ENCODE measurements at regions not wholly inside any gene's neighbourhood (a gene's known extent, or its start where the extent isn't known, plus 50 kb on each side); places are given as distances from the start of the nearest gene placed in this dataset.
"Not testable (repeated sequence)": the region's sequence is repeated elsewhere in the genome, so short reads cannot be mapped to it uniquely, and the experiment has no call there.

- Histone ChIP-seq H3K4me1 (ENCODE audit: control insufficient read depth in 3 of 3, insufficient read depth in 3 of 3, low read length in 3 of 3) (no peaks in the 10 kb centered on the region), H3K27ac (ENCODE audit: low read depth, low read length) (no peak overlapping the region), H3K27me3 (ENCODE audit: control insufficient read depth in 3 of 3, insufficient read depth in 3 of 3, low read length in 3 of 3) (no peaks in the 10 kb centered on the region), H3K9me3 (ENCODE audit: control insufficient read depth in 3 of 3, low read length in 3 of 3) (no peaks in the 10 kb centered on the region), H3K4me3 (ENCODE audit: low read length in 3 of 3) (no peak overlapping the region), H3K36me3 (ENCODE audit: control insufficient read depth in 3 of 3, insufficient read depth in 3 of 3, low read length in 3 of 3) (no peaks in the 10 kb centered on the region), H3K9ac (ENCODE audit: low read depth in 1 of 3, low read length in 3 of 3) (no peak overlapping the region)
Observed at GRCh38 chr5:100402071-100402470, 133.1 kb upstream of the FAM174A start.

GRCh38 chr5:100401149-100401548 lies 134.0 kb upstream of the FAM174A start:
- no peak overlapping the region for H3K27ac ChIP-seq (ENCODE audit: low read depth, low read length)
- no peaks in the 10 kb centered on the region for H3K36me3 ChIP-seq (ENCODE audit: control insufficient read depth in 3 of 3, insufficient read depth in 3 of 3, low read length in 3 of 3)
- no peak overlapping the region for H3K9ac ChIP-seq (ENCODE audit: low read depth in 1 of 3, low read length in 3 of 3)
- no peak overlapping the region for H3K4me3 ChIP-seq (ENCODE audit: low read length in 3 of 3)
- no peaks in the 10 kb centered on the region for H3K9me3 ChIP-seq (ENCODE audit: control insufficient read depth in 3 of 3, low read length in 3 of 3)
- no peaks in the 10 kb centered on the region for H3K27me3 ChIP-seq (ENCODE audit: control insufficient read depth in 3 of 3, insufficient read depth in 3 of 3, low read length in 3 of 3)
- H3K4me1 ChIP-seq (ENCODE audit: control insufficient read depth in 3 of 3, insufficient read depth in 3 of 3, low read length in 3 of 3), result no peaks in the 10 kb centered on the region

- H3K9me3 ChIP-seq (ENCODE audit: control insufficient read depth in 3 of 3, low read length in 3 of 3); H3K27ac ChIP-seq (ENCODE audit: low read depth, low read length); H3K4me1 ChIP-seq (ENCODE audit: control insufficient read depth in 3 of 3, insufficient read depth in 3 of 3, low read length in 3 of 3); H3K36me3 ChIP-seq (ENCODE audit: control insufficient read depth in 3 of 3, insufficient read depth in 3 of 3, low read length in 3 of 3); H3K9ac ChIP-seq (ENCODE audit: low read depth in 1 of 3, low read length in 3 of 3); H3K4me3 ChIP-seq (ENCODE audit: low read length in 3 of 3); H3K27me3 ChIP-seq (ENCODE audit: control insufficient read depth in 3 of 3, insufficient read depth in 3 of 3, low read length in 3 of 3): not testable (repeated sequence)
Observed at GRCh38 chr5:100398815-100399214, 136.4 kb upstream of the FAM174A start.

DNA sequence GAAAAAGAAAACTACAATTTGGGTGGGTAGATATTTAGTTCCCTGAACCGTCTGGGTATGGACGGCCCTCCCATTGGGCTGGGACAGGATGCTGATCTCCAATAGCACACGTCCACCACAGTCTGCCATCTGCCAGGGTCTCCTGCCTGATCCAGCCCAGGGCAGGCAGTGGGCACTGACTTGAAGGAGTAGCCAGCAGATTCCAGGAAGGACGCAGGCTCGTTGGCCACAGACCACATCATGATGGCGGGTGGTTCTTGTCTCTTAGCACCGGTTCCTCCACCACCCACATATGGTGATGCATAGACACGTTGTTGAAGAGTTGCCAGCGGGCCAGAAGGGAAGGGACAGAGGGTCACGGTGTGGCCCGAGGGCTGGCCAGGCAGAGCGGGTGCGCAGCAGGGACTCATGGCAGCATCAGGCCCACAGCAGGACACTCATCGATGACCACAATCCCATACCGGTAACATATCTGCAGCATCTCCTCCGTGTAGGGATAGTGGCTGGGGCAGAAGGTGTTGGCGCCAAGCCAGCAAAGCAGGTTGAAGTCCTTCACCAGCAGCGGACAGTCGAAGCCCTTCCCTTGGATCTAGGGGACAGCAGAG lies 155.8 kb upstream of the FAM174A start:
- H3K27me3 ChIP-seq (ENCODE audit: control insufficient read depth in 3 of 3, insufficient read depth in 3 of 3, low read length in 3 of 3); H3K27ac ChIP-seq (ENCODE audit: low read depth, low read length); H3K36me3 ChIP-seq (ENCODE audit: control insufficient read depth in 3 of 3, insufficient read depth in 3 of 3, low read length in 3 of 3); H3K4me1 ChIP-seq (ENCODE audit: control insufficient read depth in 3 of 3, insufficient read depth in 3 of 3, low read length in 3 of 3); H3K9ac ChIP-seq (ENCODE audit: low read depth in 1 of 3, low read length in 3 of 3); H3K9me3 ChIP-seq (ENCODE audit: control insufficient read depth in 3 of 3, low read length in 3 of 3); H3K4me3 ChIP-seq (ENCODE audit: low read length in 3 of 3): not testable (repeated sequence)

GRCh38 chr5:100364757-100365478 lies 170.3 kb upstream of the FAM174A start:
- H3K4me3 ChIP-seq (ENCODE audit: low read length in 3 of 3); H3K9ac ChIP-seq (ENCODE audit: low read depth in 1 of 3, low read length in 3 of 3); H3K4me1 ChIP-seq (ENCODE audit: control insufficient read depth in 3 of 3, insufficient read depth in 3 of 3, low read length in 3 of 3); H3K9me3 ChIP-seq (ENCODE audit: control insufficient read depth in 3 of 3, low read length in 3 of 3); H3K36me3 ChIP-seq (ENCODE audit: control insufficient read depth in 3 of 3, insufficient read depth in 3 of 3, low read length in 3 of 3); H3K27ac ChIP-seq (ENCODE audit: low read depth, low read length); H3K27me3 ChIP-seq (ENCODE audit: control insufficient read depth in 3 of 3, insufficient read depth in 3 of 3, low read length in 3 of 3): not testable (repeated sequence)

- H3K9me3 ChIP-seq (ENCODE audit: control insufficient read depth in 3 of 3, low read length in 3 of 3); H3K36me3 ChIP-seq (ENCODE audit: control insufficient read depth in 3 of 3, insufficient read depth in 3 of 3, low read length in 3 of 3); H3K27ac ChIP-seq (ENCODE audit: low read depth, low read length); H3K27me3 ChIP-seq (ENCODE audit: control insufficient read depth in 3 of 3, insufficient read depth in 3 of 3, low read length in 3 of 3); H3K4me3 ChIP-seq (ENCODE audit: low read length in 3 of 3); H3K4me1 ChIP-seq (ENCODE audit: control insufficient read depth in 3 of 3, insufficient read depth in 3 of 3, low read length in 3 of 3); H3K9ac ChIP-seq (ENCODE audit: low read depth in 1 of 3, low read length in 3 of 3): not testable (repeated sequence)
Observed at GRCh38 chr5:100364343-100364742, 170.8 kb upstream of the FAM174A start.

DNA sequence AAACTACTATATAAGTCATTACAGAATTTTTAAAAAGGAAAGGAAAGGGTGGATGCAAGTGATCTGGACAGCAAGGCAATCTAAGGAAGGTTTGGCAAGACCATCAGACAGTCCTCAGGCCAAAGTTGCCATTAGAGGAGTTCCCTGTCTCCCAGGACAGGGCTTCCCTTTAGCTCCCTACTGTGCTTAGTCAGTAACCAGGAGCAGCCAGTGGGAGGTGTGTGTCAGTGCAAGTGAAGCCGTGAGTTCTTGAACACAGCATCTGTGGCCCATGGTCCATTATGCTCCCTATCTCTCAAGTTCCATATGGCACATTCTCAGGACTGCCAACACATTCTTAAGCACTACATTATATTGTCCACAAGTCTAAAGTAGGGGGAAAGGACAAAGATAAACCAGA lies 175.2 kb upstream of the FAM174A start:
- H3K36me3 ChIP-seq (ENCODE audit: control insufficient read depth in 3 of 3, insufficient read depth in 3 of 3, low read length in 3 of 3); H3K4me1 ChIP-seq (ENCODE audit: control insufficient read depth in 3 of 3, insufficient read depth in 3 of 3, low read length in 3 of 3); H3K27ac ChIP-seq (ENCODE audit: low read depth, low read length); H3K9ac ChIP-seq (ENCODE audit: low read depth in 1 of 3, low read length in 3 of 3); H3K9me3 ChIP-seq (ENCODE audit: control insufficient read depth in 3 of 3, low read length in 3 of 3); H3K27me3 ChIP-seq (ENCODE audit: control insufficient read depth in 3 of 3, insufficient read depth in 3 of 3, low read length in 3 of 3); H3K4me3 ChIP-seq (ENCODE audit: low read length in 3 of 3): not testable (repeated sequence)

GRCh38 chr5:100346269-100346668 lies 188.9 kb upstream of the FAM174A start:
- H3K27me3 ChIP-seq (ENCODE audit: control insufficient read depth in 3 of 3, insufficient read depth in 3 of 3, low read length in 3 of 3); H3K9me3 ChIP-seq (ENCODE audit: control insufficient read depth in 3 of 3, low read length in 3 of 3); H3K4me3 ChIP-seq (ENCODE audit: low read length in 3 of 3); H3K27ac ChIP-seq (ENCODE audit: low read depth, low read length); H3K4me1 ChIP-seq (ENCODE audit: control insufficient read depth in 3 of 3, insufficient read depth in 3 of 3, low read length in 3 of 3); H3K9ac ChIP-seq (ENCODE audit: low read depth in 1 of 3, low read length in 3 of 3); H3K36me3 ChIP-seq (ENCODE audit: control insufficient read depth in 3 of 3, insufficient read depth in 3 of 3, low read length in 3 of 3): not testable (repeated sequence)

- H3K9me3 ChIP-seq (ENCODE audit: control insufficient read depth in 3 of 3, low read length in 3 of 3); H3K27me3 ChIP-seq (ENCODE audit: control insufficient read depth in 3 of 3, insufficient read depth in 3 of 3, low read length in 3 of 3); H3K36me3 ChIP-seq (ENCODE audit: control insufficient read depth in 3 of 3, insufficient read depth in 3 of 3, low read length in 3 of 3); H3K4me1 ChIP-seq (ENCODE audit: control insufficient read depth in 3 of 3, insufficient read depth in 3 of 3, low read length in 3 of 3); H3K4me3 ChIP-seq (ENCODE audit: low read length in 3 of 3); H3K9ac ChIP-seq (ENCODE audit: low read depth in 1 of 3, low read length in 3 of 3); H3K27ac ChIP-seq (ENCODE audit: low read depth, low read length): not testable (repeated sequence)
Observed at GRCh38 chr5:100341485-100341884, 193.7 kb upstream of the FAM174A start.

DNA sequence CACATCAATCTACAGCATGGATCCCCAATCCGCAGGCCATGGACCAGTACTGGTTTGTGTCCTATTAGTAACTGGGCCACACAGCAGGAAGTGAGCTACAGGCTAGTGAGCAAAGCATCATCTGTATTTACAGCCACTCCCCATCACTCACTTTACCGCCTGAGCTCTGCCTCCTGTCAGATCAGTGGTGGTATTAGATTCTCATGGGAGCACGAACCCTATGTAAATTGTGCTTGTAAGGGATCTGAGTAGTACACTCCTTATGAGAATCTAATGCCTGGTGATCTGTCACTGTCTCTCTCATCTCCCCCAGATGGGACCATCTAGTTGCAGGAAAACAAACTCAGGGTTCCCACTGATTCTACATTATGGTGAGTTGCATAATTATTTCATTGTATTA lies 212.7 kb upstream of the FAM174A start:
- Histone ChIP-seq H3K4me3 (ENCODE audit: low read length in 3 of 3) (no peak overlapping the region), H3K9me3 (ENCODE audit: control insufficient read depth in 3 of 3, low read length in 3 of 3) (no peaks in the 10 kb centered on the region), H3K4me1 (ENCODE audit: control insufficient read depth in 3 of 3, insufficient read depth in 3 of 3, low read length in 3 of 3) (no peaks in the 10 kb centered on the region), H3K9ac (ENCODE audit: low read depth in 1 of 3, low read length in 3 of 3) (no peak overlapping the region), H3K27me3 (ENCODE audit: control insufficient read depth in 3 of 3, insufficient read depth in 3 of 3, low read length in 3 of 3) (no peaks in the 10 kb centered on the region), H3K36me3 (ENCODE audit: control insufficient read depth in 3 of 3, insufficient read depth in 3 of 3, low read length in 3 of 3) (no peaks in the 10 kb centered on the region), H3K27ac (ENCODE audit: low read depth, low read length) (no peak overlapping the region)
